ENCODE measurements at regions not wholly inside any gene's neighbourhood (a gene's known extent, or its start where the extent isn't known, plus 50 kb on each side); places are given as distances from the start of the nearest gene placed in this dataset.

- TF ChIP-seq Cebpa-rat (IDR thresholded peaks at IDR 0.05), result no peak
- peak overlapping the region in 7 of 11 experiments; percentile 79 to 87 (median 84); a peak in 13 of 22 replicates for H3K4me2 ChIP-seq
- H3K4me1 ChIP-seq, result peaks cover 12 to 88% (median 65%) of the 10 kb centered on the region in 10 experiments
- no peak overlapping the region for H3K9ac ChIP-seq
- no peaks in the 10 kb centered on the region; a peak in 1 of 22 replicates for H3K27me3 ChIP-seq
- no peak overlapping the region for H3K4me3 ChIP-seq
- no peaks in the 10 kb centered on the region for H4K20me1 ChIP-seq
- H3K27ac ChIP-seq, result peak overlapping the region in 5 of 11 experiments; percentile 18 to 86 (median 76); a peak in 9 of 22 replicates
- no peaks in the 10 kb centered on the region for H3K9me3 ChIP-seq (replicated peaks in 1 of 11)
- H3K36me3 ChIP-seq, result no peaks in the 10 kb centered on the region
Measured at GRCh38 chr1:229066591-229066990, 204.3 kb upstream of the RAB4A start.

- no peak for TF ChIP-seq Cebpa-rat (IDR thresholded peaks at IDR 0.05)
- Histone ChIP-seq H3K4me1 (peaks cover 11 to 90% (median 65%) of the 10 kb centered on the region in 10 experiments), H3K4me2 (peak overlapping the region in 10 of 11 experiments; percentile 55 to 87 (median 80); a peak in 19 of 22 replicates)
Measured at GRCh38 chr1:229067546-229067945, 203.4 kb upstream of the RAB4A start.

DNA sequence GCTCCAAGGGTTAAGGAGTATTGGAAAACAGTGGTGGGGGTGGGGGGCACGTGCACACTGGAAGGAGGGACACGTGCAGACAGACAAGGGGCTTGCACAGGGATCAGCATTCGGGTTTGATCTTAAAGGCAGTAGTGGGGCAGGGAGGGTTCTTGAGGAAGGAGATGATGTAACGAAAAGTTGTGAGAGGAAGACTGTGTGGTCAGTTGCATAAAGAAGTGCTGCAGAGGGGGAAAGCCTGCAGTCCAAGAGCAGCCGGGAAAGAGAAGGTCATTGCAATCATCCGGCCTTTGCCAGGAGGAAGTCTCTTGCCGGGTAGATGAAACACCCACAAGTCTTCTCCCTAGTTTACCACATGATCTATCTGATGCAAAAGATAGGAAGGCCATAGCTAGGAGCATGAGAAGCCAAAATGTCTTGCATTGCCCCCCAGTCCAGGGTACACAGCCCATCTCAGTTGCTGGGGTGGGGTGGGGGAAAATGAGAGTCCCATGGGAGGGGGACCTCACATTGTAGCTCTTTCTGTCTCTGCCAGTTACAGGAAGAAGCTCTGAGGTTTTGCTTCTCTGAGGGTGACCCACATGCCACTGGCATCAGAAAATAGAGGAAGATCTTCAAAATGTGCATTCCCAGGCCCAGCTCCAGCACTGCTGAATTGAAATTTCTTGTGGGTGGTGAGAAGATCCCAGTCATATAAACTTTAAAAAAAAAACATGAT, 202.5 kb upstream of the RAB4A start:
- peaks cover 11 to 88% (median 65%) of the 10 kb centered on the region in 10 experiments for H3K4me1 ChIP-seq
- H3K9ac ChIP-seq, result peak overlapping the region in 7 of 11 experiments; percentile 25 to 63 (median 55); a peak in 10 of 22 replicates

More at GRCh38 chr1:229067546-229067945, 203.4 kb upstream of the RAB4A start:
- H4K20me1 ChIP-seq, result no peaks in the 10 kb centered on the region
- H3K27me3 ChIP-seq, result no peaks in the 10 kb centered on the region; a peak in 1 of 22 replicates
- H3K9me3 ChIP-seq (replicated peaks in 1 of 11), result no peaks in the 10 kb centered on the region
- H3K27ac ChIP-seq, result peak overlapping the region in 10 of 11 experiments; percentile 5 to 86 (median 68); a peak in 17 of 22 replicates
- H3K4me3 ChIP-seq, result no peak overlapping the region
- H3K9ac ChIP-seq, result peak overlapping the region in 6 of 11 experiments; percentile 27 to 63 (median 53); a peak in 10 of 22 replicates
- H3K36me3 ChIP-seq, result no peaks in the 10 kb centered on the region

GRCh38 chr1:229069176-229069575, 201.7 kb upstream of the RAB4A start:
- Histone ChIP-seq H3K27ac (peak overlapping the region in 5 of 11 experiments; percentile 17 to 86 (median 39); a peak in 8 of 22 replicates), H3K4me2 (peak overlapping the region in 6 of 11 experiments; percentile 54 to 87 (median 60); a peak in 10 of 22 replicates), H3K4me3 (no peak overlapping the region), H3K27me3 (no peaks in the 10 kb centered on the region; a peak in 1 of 22 replicates), H3K4me1 (peaks cover 11 to 80% (median 62%) of the 10 kb centered on the region in 10 experiments), H3K36me3 (no peaks in the 10 kb centered on the region), H3K9ac (no peak overlapping the region), H3K9me3 (replicated peaks in 1 of 11) (no peaks in the 10 kb centered on the region), H4K20me1 (no peaks in the 10 kb centered on the region)
- TF ChIP-seq Cebpa-rat (IDR thresholded peaks at IDR 0.05), result no peak

More for the DNA sequence above, 202.5 kb upstream of the RAB4A start:
- no peak overlapping the region for H3K4me3 ChIP-seq
- peak in 10 of 11 experiments; percentile 19 to 81 (median 68); a peak in 14 of 22 replicates for TF ChIP-seq Cebpa-rat (IDR thresholded peaks at IDR 0.05)
- H4K20me1 ChIP-seq, result no peaks in the 10 kb centered on the region
- no peaks in the 10 kb centered on the region for H3K9me3 ChIP-seq (replicated peaks in 1 of 11)
- H3K4me2 ChIP-seq, result peak overlapping the region; percentile 55 to 87 (median 80)
- no peaks in the 10 kb centered on the region; a peak in 1 of 22 replicates for H3K27me3 ChIP-seq
- peak overlapping the region in 10 of 11 experiments; percentile 14 to 86 (median 68); a peak in 17 of 22 replicates for H3K27ac ChIP-seq
- H3K36me3 ChIP-seq, result no peaks in the 10 kb centered on the region

- H4K20me1 ChIP-seq, result no peaks in the 10 kb centered on the region
- H3K27ac ChIP-seq, result peak overlapping the region in 5 of 11 experiments; percentile 2 to 50 (median 39); a peak in 7 of 22 replicates
- no peak for TF ChIP-seq Cebpa-rat (IDR thresholded peaks at IDR 0.05)
Measured at GRCh38 chr1:229070168-229070567, 200.7 kb upstream of the RAB4A start.

GRCh38 chr1:229073251-229073650, 197.7 kb upstream of the RAB4A start:
- Histone ChIP-seq H3K9me3 (replicated peaks in 1 of 11) (no peaks in the 10 kb centered on the region), H3K27ac (no peak overlapping the region), H4K20me1 (no peaks in the 10 kb centered on the region), H3K36me3 (no peaks in the 10 kb centered on the region), H3K4me1 (peaks cover 6 to 40% (median 25%) of the 10 kb centered on the region in 10 experiments), H3K27me3 (no peaks in the 10 kb centered on the region), H3K4me2 (no peak overlapping the region), H3K9ac (no peak overlapping the region), H3K4me3 (no peak overlapping the region)
- no peak for TF ChIP-seq Cebpa-rat (IDR thresholded peaks at IDR 0.05)

More at GRCh38 chr1:229070168-229070567, 200.7 kb upstream of the RAB4A start:
- Histone ChIP-seq H3K36me3 (no peaks in the 10 kb centered on the region), H3K4me1 (peaks cover 11 to 71% (median 52%) of the 10 kb centered on the region in 10 experiments), H3K27me3 (no peaks in the 10 kb centered on the region; a peak in 1 of 22 replicates), H3K9me3 (replicated peaks in 1 of 11) (no peaks in the 10 kb centered on the region), H3K4me2 (peak overlapping the region in 6 of 11 experiments; percentile 54 to 75 (median 60); a peak in 12 of 22 replicates), H3K9ac (peak overlapping the region in 1 of 11 experiments; percentile 3; a peak in 1 of 22 replicates), H3K4me3 (no peak overlapping the region)

DNA sequence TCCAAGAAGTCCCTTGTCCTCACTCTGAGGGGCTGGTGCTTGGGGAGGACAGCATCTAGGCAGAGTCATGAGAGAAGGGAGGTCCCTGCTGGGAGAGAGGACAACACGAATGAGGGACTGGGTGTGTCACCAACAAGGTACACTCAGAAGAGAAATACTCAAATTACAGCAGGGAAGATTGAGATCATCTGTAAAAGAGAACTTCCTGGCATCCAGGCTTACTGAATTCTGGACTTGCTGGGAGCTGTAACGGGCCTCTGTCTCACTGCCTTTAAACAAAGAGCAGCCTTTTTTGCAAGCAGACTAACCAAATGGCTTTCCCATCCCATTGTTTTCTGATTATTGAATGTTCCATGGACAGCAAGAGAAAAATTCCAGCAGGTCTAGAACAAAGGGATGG, 195.7 kb upstream of the RAB4A start:
- TF ChIP-seq Cebpa-rat (IDR thresholded peaks at IDR 0.05), result no peak
- peaks cover 0 to 24% (median 10%) of the 10 kb centered on the region in 10 experiments; a peak in 12 of 20 replicates for H3K4me1 ChIP-seq
- no peak overlapping the region for H3K4me2 ChIP-seq
- no peak overlapping the region for H3K27ac ChIP-seq
- H3K36me3 ChIP-seq, result no peaks in the 10 kb centered on the region
- H3K4me3 ChIP-seq, result no peak overlapping the region
- H3K27me3 ChIP-seq, result no peaks in the 10 kb centered on the region
- H3K9ac ChIP-seq, result no peak overlapping the region
- H3K9me3 ChIP-seq (replicated peaks in 1 of 11), result 0 out of 22 replicates have a peak, but pooled peaks cover 0 to 2% (median 0%) of the 10 kb centered on the region in 11 experiments
- no peaks in the 10 kb centered on the region for H4K20me1 ChIP-seq

DNA sequence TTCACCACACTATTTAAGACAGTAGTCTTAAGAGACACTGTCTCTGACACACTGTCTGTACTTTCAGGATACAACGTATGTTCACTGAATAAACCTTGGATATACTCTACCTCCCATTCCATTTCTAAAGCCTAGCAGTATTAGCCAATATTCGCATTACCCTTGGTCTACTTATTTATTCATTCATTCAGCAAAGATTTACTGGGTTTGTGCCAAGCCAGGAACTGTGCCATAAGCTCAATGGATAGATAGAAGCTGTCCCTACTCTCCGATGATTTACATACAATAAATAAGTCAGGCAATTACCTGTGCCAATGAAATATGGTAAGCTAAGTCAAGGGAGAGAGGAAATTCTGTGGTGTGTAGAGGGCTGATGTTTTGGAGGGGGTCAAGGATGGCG, 195.2 kb upstream of the RAB4A start:
- H3K27ac ChIP-seq, result no peak overlapping the region
- no peaks in the 10 kb centered on the region for H3K27me3 ChIP-seq
- no peak overlapping the region for H3K4me3 ChIP-seq
- no peak overlapping the region for H3K4me2 ChIP-seq
- H3K36me3 ChIP-seq, result no peaks in the 10 kb centered on the region
- no peak for TF ChIP-seq Cebpa-rat (IDR thresholded peaks at IDR 0.05)
- H3K4me1 ChIP-seq, result peaks cover 0 to 19% (median 6%) of the 10 kb centered on the region in 10 experiments; a peak in 9 of 20 replicates
- H3K9ac ChIP-seq, result no peak overlapping the region
- H4K20me1 ChIP-seq, result no peaks in the 10 kb centered on the region
- H3K9me3 ChIP-seq (replicated peaks in 1 of 11), result peaks cover 0 to 7% (median 1%) of the 10 kb centered on the region in 11 experiments; a peak in 4 of 22 replicates

- Histone ChIP-seq H3K27me3 (no peaks in the 10 kb centered on the region), H3K4me1 (peaks cover 0 to 14% (median 4%) of the 10 kb centered on the region in 10 experiments; a peak in 9 of 20 replicates), H3K4me2 (no peak overlapping the region), H3K27ac (no peak overlapping the region), H4K20me1 (no peaks in the 10 kb centered on the region), H3K9me3 (replicated peaks in 1 of 11) (peaks cover 0 to 11% (median 6%) of the 10 kb centered on the region in 11 experiments; a peak in 11 of 22 replicates), H3K9ac (no peak overlapping the region), H3K36me3 (no peaks in the 10 kb centered on the region), H3K4me3 (no peak overlapping the region)
- no peak for TF ChIP-seq Cebpa-rat (IDR thresholded peaks at IDR 0.05)
Measured at GRCh38 chr1:229076195-229076594, 194.7 kb upstream of the RAB4A start.
